ENCODE measurements at regions not wholly inside any gene's neighbourhood (a gene's known extent, or its start where the extent isn't known, plus 50 kb on each side); places are given as distances from the start of the nearest gene placed in this dataset.

GRCh38 chr9:93893899-93894690 is 61.1 kb downstream of the BARX1 start:
- Histone ChIP-seq H3K9me3 (no peaks in the 10 kb centered on the region), H3K4me3 (ENCODE audit: low read depth, low read length) (no peak overlapping the region), H3K4me1 (no peaks in the 10 kb centered on the region), H3K36me3 (no peaks in the 10 kb centered on the region), H3K27me3 (no peaks in the 10 kb centered on the region; the same call in 1 of the 2 replicates)
- no peak for DNase-seq
- TF ChIP-seq CTCF (IDR thresholded peaks at IDR 0.05; ENCODE audit: low read depth, low read length): no peak

- no peaks in the 10 kb centered on the region for H3K9me3 ChIP-seq
- no peaks in the 10 kb centered on the region; the same call in 1 of the 2 replicates for H3K27me3 ChIP-seq
- no peaks in the 10 kb centered on the region for H3K4me1 ChIP-seq
- no peak for DNase-seq
- no peaks in the 10 kb centered on the region for H3K36me3 ChIP-seq
- TF ChIP-seq CTCF (IDR thresholded peaks at IDR 0.05; ENCODE audit: low read depth, low read length): no peak
- no peak overlapping the region for H3K4me3 ChIP-seq (ENCODE audit: low read depth, low read length)
These were observed 62.0 kb downstream of the BARX1 start for GRCh38 chr9:93893194-93893593.

GRCh38 chr9:93892748-93893147 is 62.4 kb downstream of the BARX1 start:
- no peak for DNase-seq
- TF ChIP-seq CTCF (IDR thresholded peaks at IDR 0.05; ENCODE audit: low read depth, low read length): no peak
- no peaks in the 10 kb centered on the region for H3K9me3 ChIP-seq
- H3K36me3 ChIP-seq: no peaks in the 10 kb centered on the region
- no peaks in the 10 kb centered on the region for H3K4me1 ChIP-seq
- no peak overlapping the region for H3K4me3 ChIP-seq (ENCODE audit: low read depth, low read length)
- no peaks in the 10 kb centered on the region; the same call in 1 of the 2 replicates for H3K27me3 ChIP-seq

- TF ChIP-seq CTCF (IDR thresholded peaks at IDR 0.05; ENCODE audit: low read depth, low read length): no peak
- no peaks in the 10 kb centered on the region for H3K36me3 ChIP-seq
- H3K4me1 ChIP-seq: no peaks in the 10 kb centered on the region
- DNase-seq: no peak
- no peaks in the 10 kb centered on the region; the same call in 1 of the 2 replicates for H3K27me3 ChIP-seq
- H3K9me3 ChIP-seq: no peaks in the 10 kb centered on the region
- H3K4me3 ChIP-seq (ENCODE audit: low read depth, low read length): no peak overlapping the region
These were observed 63.4 kb downstream of the BARX1 start for GRCh38 chr9:93891549-93892310.

- Histone ChIP-seq H3K4me3 (ENCODE audit: low read depth, low read length) (no peak overlapping the region), H3K9me3 (no peaks in the 10 kb centered on the region), H3K36me3 (no peaks in the 10 kb centered on the region), H3K4me1 (no peaks in the 10 kb centered on the region), H3K27me3 (no peaks in the 10 kb centered on the region; the same call in 1 of the 2 replicates)
- no peak for TF ChIP-seq CTCF (IDR thresholded peaks at IDR 0.05; ENCODE audit: low read depth, low read length)
- no peak for DNase-seq
These were observed 64.1 kb downstream of the BARX1 start for GRCh38 chr9:93891050-93891449.

All from BE2C (cell line).